Left lung (tissue), 4 donors: ENCODE measurements at regions not wholly inside any gene's neighbourhood (a gene's known extent, or its start where the extent isn't known, plus 50 kb on each side); places are given as distances from the start of the nearest gene placed in this dataset.
"Not testable (repeated sequence)": the region's sequence is repeated elsewhere in the genome, so short reads cannot be mapped to it uniquely, and the experiment has no call there.

Source experiments
- ATAC-seq: fragments of 200-7000 bp; cut with Tn5 transposase; one replicate; pipeline ENCODE4 v1.9.1; 2020; ENCODE audit warnings: moderate library complexity
- DNase-seq, 4 donors: peaks; one replicate each; pipeline ENCODE4 v3.0.0-alpha.2; 2013 to 2020
- H3K27ac ChIP-seq, 2 donors: fragments of 200-600 bp; sonication (generic) in 1 of 2; one replicate each; pipeline versions ENCODE4 v1.5.0 to v1.8.0; 2020 to 2021
- H3K27me3 ChIP-seq, 2 donors: fragments of 200-600 bp; sonication (generic) in 1 of 2; one replicate each; pipeline versions ENCODE4 v1.5.0 to v1.8.0; 2020 to 2021
- H3K36me3 ChIP-seq, 2 donors: fragments of 200-600 bp; sonication (generic) in 1 of 2; one replicate each; pipeline versions ENCODE4 v1.5.0 to v1.8.0; 2020 to 2021
- H3K4me1 ChIP-seq, 2 donors: fragments of 200-600 bp; one replicate each; pipeline ENCODE4 v1.8.0; 2021
- H3K4me3 ChIP-seq, 2 donors: fragments of 200-600 bp; sonication (generic) in 1 of 2; one replicate each; pipeline versions ENCODE4 v1.5.0 to v1.8.0; 2020 to 2021; ENCODE audit warnings: mild to moderate bottlenecking in 1 of 2
- H3K9me3 ChIP-seq, 2 donors: fragments of 200-600 bp; sonication (generic) in 1 of 2; one replicate each; pipeline versions ENCODE4 v1.5.0 to v1.8.0; 2020 to 2021
- CTCF ChIP-seq, 2 donors: fragments of 200-600 bp; sonication (generic) in 1 of 2; IDR thresholded peaks; one replicate each; pipeline versions ENCODE4 v1.5.0 to v1.8.0; 2021; ENCODE audit warnings: antibody characterized with exemption in 2 of 2
- intact Hi-C, 2 donors: fragments of 100-400 bp; cut with DNase I; formaldehyde crosslinking; loops; one replicate each; pipeline versions ENCODE4 v1.11.2 to v1.14.2; 2022
- donor health status: DM: no; HTN: yes; CAD: no.
- donor health status: DM: no; HTN: no; CAD: no.

- no peaks in the 10 kb centered on the region for H3K27me3 ChIP-seq
- H3K4me1 ChIP-seq = no peaks in the 10 kb centered on the region
- TF ChIP-seq CTCF (IDR thresholded peaks at IDR 0.05) = no peak
- H3K27ac ChIP-seq = no peak overlapping the region
- intact Hi-C loops = no loop called here
- H3K4me3 ChIP-seq = no peak overlapping the region
- ATAC-seq (no peak), DNase-seq (no peak)
- no peaks in the 10 kb centered on the region for H3K36me3 ChIP-seq
- no peaks in the 10 kb centered on the region for H3K9me3 ChIP-seq
Observed at GRCh38 chr7:83837683-83838082, 188.7 kb upstream of the SEMA3E start.

- intact Hi-C loops = no loop called here
- DNase-seq (no peak), ATAC-seq (no peak)
- Histone ChIP-seq H3K36me3 (no peaks in the 10 kb centered on the region), H3K4me3 (no peak overlapping the region), H3K27me3 (no peaks in the 10 kb centered on the region), H3K9me3 (no peaks in the 10 kb centered on the region), H3K4me1 (no peaks in the 10 kb centered on the region), H3K27ac (no peak overlapping the region)
- TF ChIP-seq CTCF (IDR thresholded peaks at IDR 0.05) = no peak
Observed at GRCh38 chr7:83836028-83836427, 187.1 kb upstream of the SEMA3E start.

- ATAC-seq = no peak
- Histone ChIP-seq H3K9me3 (no peaks in the 10 kb centered on the region), H3K27ac (no peak overlapping the region), H3K27me3 (no peaks in the 10 kb centered on the region), H3K4me3 (no peak overlapping the region), H3K4me1 (no peaks in the 10 kb centered on the region), H3K36me3 (no peaks in the 10 kb centered on the region)
- no peak for DNase-seq
- intact Hi-C loops = no loop called here
- no peak for TF ChIP-seq CTCF (IDR thresholded peaks at IDR 0.05)
Observed at GRCh38 chr7:83835424-83835823, 186.5 kb upstream of the SEMA3E start.

- H3K27ac ChIP-seq, H3K36me3 ChIP-seq, DNase-seq, ATAC-seq, H3K4me3 ChIP-seq, H3K4me1 ChIP-seq, H3K9me3 ChIP-seq, H3K27me3 ChIP-seq, intact Hi-C loops: not testable (repeated sequence)
Observed at GRCh38 chr7:83833721-83834120, 184.8 kb upstream of the SEMA3E start.

GRCh38 chr7:83832009-83832408 is 183.1 kb upstream of the SEMA3E start:
- Histone ChIP-seq H3K27ac (no peak overlapping the region), H3K36me3 (no peaks in the 10 kb centered on the region), H3K9me3 (no peaks in the 10 kb centered on the region), H3K27me3 (no peaks in the 10 kb centered on the region), H3K4me1 (no peaks in the 10 kb centered on the region), H3K4me3 (no peak overlapping the region)
- ATAC-seq (no peak), DNase-seq (no peak)
- intact Hi-C loops = no loop called here
- no peak for TF ChIP-seq CTCF (IDR thresholded peaks at IDR 0.05)

- DNase-seq (no peak), ATAC-seq (no peak)
- H3K27me3 ChIP-seq = no peaks in the 10 kb centered on the region
- no peak overlapping the region for H3K27ac ChIP-seq
- no peaks in the 10 kb centered on the region for H3K9me3 ChIP-seq
- no peak for TF ChIP-seq CTCF (IDR thresholded peaks at IDR 0.05)
- no peak overlapping the region for H3K4me3 ChIP-seq
- H3K36me3 ChIP-seq = no peaks in the 10 kb centered on the region
- intact Hi-C loops = no loop called here
- no peaks in the 10 kb centered on the region for H3K4me1 ChIP-seq
Observed at GRCh38 chr7:83827036-83827435, 178.1 kb upstream of the SEMA3E start.
